IMR-90 (cell line): ENCODE measurements at regions not wholly inside any gene's neighbourhood (a gene's known extent, or its start where the extent isn't known, plus 50 kb on each side); places are given as distances from the start of the nearest gene placed in this dataset.

Experiments used
- ATAC-seq: fragments of 200-7000 bp; cut with Tn5 transposase; 2 replicates; pipeline ENCODE4 v1.9.1; 2020; ENCODE audit warnings: low read depth, mild to moderate bottlenecking, moderate library complexity
- BruUV-seq: library from RNA; stranded (reverse); fragments of 400-500 nt; replicated peaks from 2 replicates; lab custom pipeline; 2021; lab: Mats Ljungman, UMichigan
- CTCF ChIA-PET: fragments of 300-600 bp; formaldehyde crosslinking; extraction: SDS; loops from one replicate; lab custom pipeline; 2021; ENCODE audit warnings: antibody characterized with exemption; lab: Yijun Ruan, JAX
- POLR2A ChIA-PET: fragments of 300-600 bp; sonication (Branson Sonifier 250); formaldehyde crosslinking; loops from one replicate; lab custom pipeline; 2022; ENCODE audit warnings: antibody characterized with exemption; ENCODE audit not compliant: unreplicated experiment; lab: Charles Lee
- DNase-seq: peaks from one replicate; pipeline ENCODE4 v3.0.0; 2013
- H2AFZ ChIP-seq: replicated peaks from 2 replicates; pipeline ENCODE3; 2013; ENCODE audit warnings: low read length, mild to moderate bottlenecking; ENCODE audit not compliant: poor library complexity
- H2AK5ac ChIP-seq: 2 replicates; pipeline ENCODE4 v1.6.1; 2013; ENCODE audit warnings: low read depth, low read length, inconsistent platforms
- H2AK9ac ChIP-seq: replicated peaks from 2 replicates; pipeline ENCODE3; 2013; ENCODE audit warnings: mild to moderate bottlenecking, low read depth, low read length, moderate library complexity; ENCODE audit not compliant: poor library complexity
- H2BK120ac ChIP-seq: 2 replicates; pipeline ENCODE4 v1.6.1; 2013; ENCODE audit warnings: low read depth, low read length, inconsistent platforms
- H2BK15ac ChIP-seq: 3 replicates; pipeline ENCODE4 v1.6.1; 2013; ENCODE audit warnings: low read depth, low read length, inconsistent platforms
- H2BK20ac ChIP-seq: 2 replicates; pipeline ENCODE4 v1.6.1; 2013; ENCODE audit warnings: low read depth, mild to moderate bottlenecking, inconsistent platforms, low read length, moderate library complexity
- H2BK5ac ChIP-seq: 2 replicates; pipeline ENCODE4 v1.6.1; 2013; ENCODE audit warnings: mild to moderate bottlenecking, low read depth, low read length, inconsistent platforms; ENCODE audit not compliant: poor library complexity, severe bottlenecking
- H3K14ac ChIP-seq: replicated peaks from 2 replicates; pipeline ENCODE4 v1.6.1; 2013; ENCODE audit warnings: low read depth, low read length, inconsistent platforms
- H3K18ac ChIP-seq: 2 replicates; pipeline ENCODE4 v1.6.1; 2013; ENCODE audit warnings: low read depth, low read length, control low read depth
- H3K23ac ChIP-seq: 2 replicates; pipeline ENCODE4 v1.6.1; 2013; ENCODE audit warnings: low read depth, low read length, inconsistent platforms
- H3K27ac ChIP-seq: 2 replicates; pipeline ENCODE4 v1.5.1; 2013; ENCODE audit warnings: mild to moderate bottlenecking, control low read depth, low read length; ENCODE audit not compliant: insufficient read depth
- H3K27me3 ChIP-seq: 2 replicates; pipeline ENCODE4 v1.6.1; 2013; ENCODE audit warnings: low read length; ENCODE audit not compliant: control insufficient read depth, insufficient read depth
- H3K36me3 ChIP-seq: 2 replicates; pipeline ENCODE4 v1.6.1; 2013; ENCODE audit warnings: low read length, mixed read lengths; ENCODE audit not compliant: control insufficient read depth, insufficient read depth
- H3K4ac ChIP-seq: 2 replicates; pipeline ENCODE4 v1.6.1; 2013; ENCODE audit warnings: low read depth, low read length, inconsistent platforms
- H3K4me1 ChIP-seq: 2 replicates; pipeline ENCODE4 v1.6.1; 2013; ENCODE audit warnings: low read length, mixed read lengths; ENCODE audit not compliant: control insufficient read depth, insufficient read depth
- H3K4me2 ChIP-seq: 2 replicates; pipeline ENCODE4 v1.6.1; 2013; ENCODE audit warnings: low read depth, mild to moderate bottlenecking, control low read depth, low read length, moderate library complexity
- H3K4me3 ChIP-seq: 2 replicates; pipeline ENCODE4 v1.5.1; 2013; ENCODE audit warnings: low read depth, mild to moderate bottlenecking, control low read depth, low read length, moderate library complexity; ENCODE audit not compliant: insufficient read depth
- H3K56ac ChIP-seq: 2 replicates; pipeline ENCODE4 v1.6.1; 2013; ENCODE audit warnings: low read length, inconsistent platforms; ENCODE audit not compliant: insufficient read depth; ENCODE audit errors: extremely low read depth
- H3K79me1 ChIP-seq, 2 experiments: 2 replicates each; pipeline ENCODE4 v1.6.1; 2013; ENCODE audit warnings: low read length in 2 of 2, inconsistent platforms in 1 of 2, low read depth in 1 of 2
- H3K9ac ChIP-seq: 2 replicates; pipeline ENCODE4 v1.6.1; 2013; ENCODE audit warnings: low read depth, low read length, control low read depth
- H3K9me1 ChIP-seq: 2 replicates; pipeline ENCODE4 v1.6.1; 2013; ENCODE audit warnings: low read length, inconsistent platforms; ENCODE audit not compliant: insufficient read depth
- H3K9me3 ChIP-seq: 2 replicates; pipeline ENCODE4 v1.6.1; 2013; ENCODE audit warnings: low read length; ENCODE audit not compliant: control insufficient read depth, insufficient read depth
- H4K20me1 ChIP-seq: 2 replicates; pipeline ENCODE4 v1.6.1; 2013; ENCODE audit warnings: low read length, inconsistent platforms; ENCODE audit not compliant: insufficient read depth
- H4K5ac ChIP-seq: 2 replicates; pipeline ENCODE4 v1.6.1; 2013; ENCODE audit warnings: mild to moderate bottlenecking, low read depth, low read length, control low read depth
- H4K8ac ChIP-seq, 2 experiments: 2 replicates each; pipeline ENCODE4 v1.6.1; 2013; ENCODE audit warnings: low read depth in 2 of 2, low read length in 2 of 2, control low read depth in 1 of 2, inconsistent platforms in 1 of 2
- H4K91ac ChIP-seq: 2 replicates; pipeline ENCODE4 v1.6.1; 2013; ENCODE audit warnings: low read depth, low read length, inconsistent platforms; ENCODE audit not compliant: insufficient read depth
- BHLHE40 ChIP-seq: fragments of 150-350 bp; IDR thresholded peaks from 2 replicates; pipeline ENCODE4 v1.6.1; 2016; ENCODE audit warnings: mild to moderate bottlenecking, low read depth, low read length
- CHD1 ChIP-seq: IDR thresholded peaks from 2 replicates; pipeline ENCODE4 v1.6.1; 2012; ENCODE audit warnings: low read depth, low read length, improper control_type of control experiment
- MAFK ChIP-seq: IDR thresholded peaks from 2 replicates; pipeline ENCODE4 v1.6.1; 2012; ENCODE audit warnings: low read depth, low read length, improper control_type of control experiment
- NFE2L2 ChIP-seq: fragments of 150-350 bp; IDR thresholded peaks from 2 replicates; pipeline ENCODE4 v1.6.1; 2016; ENCODE audit warnings: low read depth, mild to moderate bottlenecking, low read length
- RAD21 ChIP-seq: IDR thresholded peaks from 2 replicates; pipeline ENCODE4 v1.6.1; 2012; ENCODE audit warnings: low read length, improper control_type of control experiment
- WGBS, 2 experiments: methylation state at CpG; one replicate each; pipeline versions ENCODE4 v1.1.5 to v1.1.7; 2013; ENCODE audit warnings: missing lambda C conversion rate in 2 of 2; ENCODE audit not compliant: insufficient read length in 1 of 2; ENCODE audit errors: extremely low coverage in 2 of 2; 5-methylcytosine and 5-hydroxymethylcytosine counted together
- dilution Hi-C: fragments of 300-500 bp; cut with HindIII; formaldehyde crosslinking; loops from one replicate; pipeline ENCODE4 v1.14.3; 2018; ENCODE audit warnings: low sequenced_read_pairs; ENCODE audit not compliant: unreplicated experiment
- in situ Hi-C: fragments of 300-500 bp; cut with MboI; formaldehyde crosslinking; loops from 3 replicates; pipeline ENCODE4 v1.14.3; 2019; ENCODE audit warnings: low sequenced_read_pairs, inconsistent platforms, mixed read lengths
- intact Hi-C: fragments of 100-400 bp; cut with micrococcal nuclease; formaldehyde crosslinking; loops from 2 replicates; pipeline ENCODE4 v1.10.0; 2022

- Histone ChIP-seq H3K4ac (no peak overlapping the region), H2AK5ac (no peak overlapping the region), H3K4me3 (no peak overlapping the region), H2AFZ (no peak overlapping the region), H4K5ac (no peak overlapping the region), H3K27me3 (no peaks in the 10 kb centered on the region), H4K91ac (no peak overlapping the region), H3K23ac (no peak overlapping the region), H4K20me1 (no peaks in the 10 kb centered on the region), H3K36me3 (no peaks in the 10 kb centered on the region), H3K27ac (no peak overlapping the region), H2BK120ac (no peak overlapping the region), H3K9me1 (no peaks in the 10 kb centered on the region), H3K4me1 (no peaks in the 10 kb centered on the region), H3K18ac (no peak overlapping the region), H2AK9ac (no peak overlapping the region), H2BK15ac (no peak overlapping the region), H3K4me2 (no peak overlapping the region), H3K79me1 (no peaks in the 10 kb centered on the region), H3K56ac (no peak overlapping the region), H2BK20ac (no peak overlapping the region), H3K9ac (no peak overlapping the region), H3K9me3 (no peaks in the 10 kb centered on the region), H2BK5ac (no peak overlapping the region), H3K14ac (no peak overlapping the region), H4K8ac (no peak overlapping the region)
- ATAC-seq: no peak
- TF ChIP-seq MAFK (no peak), RAD21 (no peak), BHLHE40 (no peak), NFE2L2 (no peak), CHD1 (no peak)
- POLR2A ChIA-PET: no interaction called here
- dilution Hi-C loops (no loop called here), in situ Hi-C loops (no loop called here), intact Hi-C loops (no loop called here)
- DNase-seq: no peak
- CTCF ChIA-PET: no interaction called here
- WGBS, 2 experiments: no CpG with 5 or more reads among the region's 1 CpG
- no TSS peak for BruUV-seq
Observed at GRCh38 chr2:186205254-186205911, 280.7 kb upstream of the ZC3H15 start.
